DOHH2 (cell line): ENCODE measurements at regions not wholly inside any gene's neighbourhood (a gene's known extent, or its start where the extent isn't known, plus 50 kb on each side); places are given as distances from the start of the nearest gene placed in this dataset.

Experiments used
- H3F3A ChIP-seq: fragments of 200-600 bp; sonication (generic), shearing (Covaris generic); 2 replicates; pipeline ENCODE4 v1.6.0; 2016; ENCODE audit warnings: antibody characterized with exemption, mild to moderate bottlenecking; ENCODE audit not compliant: control insufficient read depth, insufficient read depth
- H3K27ac ChIP-seq: fragments of 200-600 bp; sonication (generic); 2 replicates; pipeline ENCODE4 v1.5.1; 2014; ENCODE audit warnings: low read depth, mild to moderate bottlenecking, low read length, moderate library complexity
- H3K27me3 ChIP-seq: fragments of 200-600 bp; sonication (generic); 2 replicates; pipeline ENCODE4 v1.6.1; 2014; ENCODE audit warnings: mild to moderate bottlenecking, low read length, mixed read lengths; ENCODE audit not compliant: control insufficient read depth
- H3K36me3 ChIP-seq: fragments of 200-600 bp; sonication (generic); 2 replicates; pipeline ENCODE4 v1.6.1; 2014; ENCODE audit warnings: mild to moderate bottlenecking, low read length, moderate library complexity, mixed read lengths; ENCODE audit not compliant: control insufficient read depth
- H3K4me1 ChIP-seq: fragments of 200-600 bp; sonication (generic); 2 replicates; pipeline ENCODE4 v1.6.1; 2014; ENCODE audit warnings: mild to moderate bottlenecking, low read length, mixed read lengths; ENCODE audit not compliant: control insufficient read depth
- H3K4me2 ChIP-seq: fragments of 200-600 bp; sonication (generic); 2 replicates; pipeline ENCODE4 v1.6.0; 2014; ENCODE audit warnings: mild to moderate bottlenecking, low read length, moderate library complexity
- H3K4me3 ChIP-seq: fragments of 200-600 bp; sonication (generic); 2 replicates; pipeline ENCODE4 v1.5.1; 2014; ENCODE audit warnings: mild to moderate bottlenecking, low read length, mixed read lengths
- H3K79me2 ChIP-seq: fragments of 200-600 bp; sonication (generic); 2 replicates; pipeline ENCODE4 v1.6.1; 2014; ENCODE audit warnings: mild to moderate bottlenecking, low read length, mixed read lengths; ENCODE audit not compliant: control insufficient read depth
- H3K9me2 ChIP-seq: fragments of 200-600 bp; sonication (generic); replicated peaks from 2 replicates; pipeline ENCODE4 v1.6.1; 2014; ENCODE audit warnings: mild to moderate bottlenecking, low read length, mixed read lengths; ENCODE audit not compliant: control insufficient read depth
- H3K9me3 ChIP-seq: fragments of 200-600 bp; sonication (generic); 2 replicates; pipeline ENCODE4 v1.6.1; 2014; ENCODE audit warnings: antibody characterized with exemption, low read length, mixed read lengths; ENCODE audit not compliant: control insufficient read depth, insufficient read depth
- H4K20me1 ChIP-seq: fragments of 200-600 bp; sonication (generic); 2 replicates; pipeline ENCODE4 v1.6.0; 2014; ENCODE audit warnings: low read depth, mild to moderate bottlenecking, antibody characterized with exemption, low read length, moderate library complexity; ENCODE audit not compliant: control insufficient read depth, insufficient read depth
- CTCF ChIP-seq: fragments of 200-600 bp; sonication (generic); IDR thresholded peaks from one replicate; pipeline ENCODE4 v1.5.1; 2014; ENCODE audit warnings: antibody characterized with exemption, mild to moderate bottlenecking, low read depth, low read length; ENCODE audit not compliant: poor library complexity, severe bottlenecking
- EZH2phosphoT487 ChIP-seq: fragments of 200-600 bp; sonication (generic); IDR thresholded peaks from 2 replicates; pipeline ENCODE4 v1.6.1; 2017; ENCODE audit warnings: borderline replicate concordance, mild to moderate bottlenecking, antibody characterized with exemption, low read length, moderate library complexity, mixed read lengths

DNA sequence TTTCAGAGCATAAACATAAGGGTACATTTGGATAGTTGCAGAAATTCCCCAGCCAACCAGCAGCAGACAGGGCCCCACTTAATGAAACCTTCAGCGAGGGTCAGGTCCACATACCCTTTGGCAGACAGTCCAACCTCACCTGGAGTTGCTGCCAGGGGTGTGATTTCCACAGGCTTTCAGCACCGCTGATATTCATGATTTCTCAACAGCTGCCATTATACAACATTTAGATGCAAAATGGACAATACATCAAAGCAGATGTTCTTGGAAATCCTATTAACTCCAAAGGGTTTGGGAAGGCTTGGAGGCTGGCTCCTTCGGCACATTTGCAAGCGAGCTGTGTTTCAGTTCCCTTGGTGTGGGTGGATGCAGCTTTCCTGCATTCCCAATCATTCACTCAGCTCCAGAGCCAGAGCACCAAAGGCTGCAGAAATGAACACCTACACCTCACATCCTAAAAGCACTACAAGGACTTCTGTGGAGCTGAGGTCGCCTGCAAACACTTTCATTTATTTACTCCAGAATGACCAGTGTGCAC is 147.2 kb upstream of the VSTM2B start:
- Histone ChIP-seq H3K4me3 (no peak overlapping the region), H3F3A (no peaks in the 10 kb centered on the region), H3K36me3 (no peaks in the 10 kb centered on the region), H3K4me2 (no peak overlapping the region), H3K9me3 (no peaks in the 10 kb centered on the region), H3K9me2 (no peaks in the 10 kb centered on the region), H3K27me3 (no peaks in the 10 kb centered on the region), H4K20me1 (no peaks in the 10 kb centered on the region), H3K79me2 (no peaks in the 10 kb centered on the region), H3K27ac (no peak overlapping the region), H3K4me1 (no peaks in the 10 kb centered on the region)
- TF ChIP-seq EZH2phosphoT487 (no peak), CTCF (no peak)

DNA sequence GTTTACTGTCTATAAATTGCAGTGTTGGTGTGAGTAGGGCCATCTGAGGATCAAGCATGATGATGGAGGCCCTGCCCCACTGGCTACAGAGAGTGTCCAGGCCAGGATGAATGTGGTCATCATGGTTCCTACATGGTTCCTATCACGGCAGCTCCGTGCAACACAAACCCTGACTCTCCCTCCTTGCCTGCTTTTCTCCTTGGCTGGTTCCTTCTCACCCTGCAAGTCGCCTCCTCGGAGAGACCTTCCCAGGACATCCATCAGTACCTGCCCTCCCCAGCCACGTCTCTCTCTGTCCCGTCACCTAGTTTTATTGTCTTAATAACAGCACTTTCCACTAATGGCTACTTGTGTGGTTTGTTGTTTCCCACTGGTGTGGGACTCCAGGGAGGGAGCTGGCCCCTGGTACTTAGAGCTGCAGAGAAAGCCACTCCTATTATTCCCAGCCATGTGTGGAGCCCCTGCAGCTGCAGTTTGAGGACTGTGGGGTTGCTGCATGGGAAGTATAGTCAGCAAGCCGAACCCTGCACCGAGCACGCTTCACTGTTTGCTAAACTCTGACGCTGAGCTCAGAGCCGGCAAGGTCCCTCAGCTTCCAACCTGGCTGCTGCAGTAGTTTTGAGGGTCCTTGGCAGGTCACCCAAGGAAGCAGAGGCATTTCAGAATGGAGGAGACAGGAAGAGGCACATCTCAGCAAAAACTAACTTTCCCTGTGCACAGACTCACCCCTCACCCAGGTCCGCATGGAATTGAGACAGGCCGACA is 146.4 kb upstream of the VSTM2B start:
- TF ChIP-seq EZH2phosphoT487 (no peak), CTCF (no peak)
- Histone ChIP-seq H3K27ac (no peak overlapping the region), H3K9me3 (no peaks in the 10 kb centered on the region), H3K4me1 (no peaks in the 10 kb centered on the region), H3K4me2 (no peak overlapping the region), H3K27me3 (no peaks in the 10 kb centered on the region), H3K79me2 (no peaks in the 10 kb centered on the region), H4K20me1 (no peaks in the 10 kb centered on the region), H3F3A (no peaks in the 10 kb centered on the region), H3K4me3 (no peak overlapping the region), H3K36me3 (no peaks in the 10 kb centered on the region), H3K9me2 (no peaks in the 10 kb centered on the region)

GRCh38 chr19:29380581-29380980 is 145.2 kb upstream of the VSTM2B start:
- no peaks in the 10 kb centered on the region for H3K9me2 ChIP-seq
- no peaks in the 10 kb centered on the region for H3K4me1 ChIP-seq
- H3K4me3 ChIP-seq = no peak overlapping the region
- no peak overlapping the region for H3K27ac ChIP-seq
- H3K79me2 ChIP-seq = no peaks in the 10 kb centered on the region
- no peaks in the 10 kb centered on the region for H3K9me3 ChIP-seq
- H3K36me3 ChIP-seq = no peaks in the 10 kb centered on the region
- no peaks in the 10 kb centered on the region for H4K20me1 ChIP-seq
- H3F3A ChIP-seq = no peaks in the 10 kb centered on the region
- no peak overlapping the region for H3K4me2 ChIP-seq
- no peaks in the 10 kb centered on the region for H3K27me3 ChIP-seq
- TF ChIP-seq EZH2phosphoT487 (no peak), CTCF (no peak)
